H1 (cell line): ENCODE measurements at regions not wholly inside any gene's neighbourhood (a gene's known extent, or its start where the extent isn't known, plus 50 kb on each side); places are given as distances from the start of the nearest gene placed in this dataset.

Source experiments
- EP300 ChIP-seq, 2 experiments: IDR thresholded peaks; 1 replicate in 1 of 2; 2 replicates in 1 of 2; pipeline ENCODE4 v1.6.1; 2011 to 2012; ENCODE audit warnings: low read depth in 2 of 2, low read length in 2 of 2, mild to moderate bottlenecking in 2 of 2, borderline replicate concordance in 1 of 2, inconsistent platforms in 1 of 2, moderate library complexity in 1 of 2
- KDM1A ChIP-seq: fragments of 200-600, 300-600 bp; sonication (generic); IDR thresholded peaks from 2 replicates; pipeline ENCODE4 v1.7.1; 2016; ENCODE audit warnings: mild to moderate bottlenecking, low read length, borderline replicate concordance

DNA sequence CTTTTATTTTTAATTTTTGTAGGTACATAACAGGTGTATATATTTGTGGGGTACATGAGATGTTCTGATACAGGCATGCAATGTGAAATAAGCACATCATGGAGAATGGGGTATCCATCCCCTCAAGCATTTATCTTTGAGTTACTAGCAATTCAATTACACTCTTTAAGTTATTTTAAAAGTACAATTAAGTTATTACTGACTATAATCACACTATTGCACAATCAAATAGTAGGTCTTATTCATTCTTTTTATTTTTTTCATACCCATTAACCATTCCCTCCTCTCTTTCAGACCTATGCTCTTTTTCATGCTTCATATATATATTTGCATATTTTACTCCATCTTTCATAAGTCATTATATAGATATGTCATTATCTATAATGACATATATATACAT, 93.3 kb downstream of the MAGEB5 start (continued):
- TF ChIP-seq EP300 (IDR thresholded peaks at IDR 0.05; ENCODE audit: borderline replicate concordance in 1 of 2, low read depth in 2 of 2, low read length in 2 of 2) (no peak), KDM1A (no peak)
